GM12878 (cell line): ENCODE measurements at regions not wholly inside any gene's neighbourhood (a gene's known extent, or its start where the extent isn't known, plus 50 kb on each side); places are given as distances from the start of the nearest gene placed in this dataset.

Experiments used
- ATAC-seq: fragments of 200-7000 bp; cut with Tn5 transposase; 3 replicates; pipeline ENCODE4 v1.9.1; 2020; ENCODE audit warnings: mild to moderate bottlenecking, moderate library complexity
- BruUV-seq: library from RNA; stranded (reverse); fragments of 400-500 nt; replicated peaks from 2 replicates; lab custom pipeline; 2021; lab: Mats Ljungman, UMichigan
- CTCF ChIA-PET: fragments of 300-600 bp; sonication (Branson Sonifier 250); formaldehyde crosslinking; extraction: SDS; loops from one replicate; lab custom pipeline; 2021; ENCODE audit warnings: inconsistent platforms; lab: Yijun Ruan, JAX
- POLR2A ChIA-PET: fragments of 350-600 bp; formaldehyde crosslinking; extraction: SDS; loops from one replicate; lab custom pipeline; 2021; ENCODE audit warnings: inconsistent platforms; lab: Charles Lee
- RAD21 ChIA-PET: fragments of 300-600 bp; sonication (Branson Sonifier 250); formaldehyde crosslinking; loops from one replicate; lab custom pipeline; 2023; ENCODE audit warnings: antibody characterized with exemption; ENCODE audit not compliant: unreplicated experiment; lab: Charles Lee
- SMC1A ChIA-PET: fragments of 300-600 bp; sonication (Branson Sonifier 250); formaldehyde crosslinking; loops from one replicate; lab custom pipeline; 2023; ENCODE audit not compliant: unreplicated experiment, uncharacterized antibody; lab: Charles Lee
- DNase-seq: peaks from one replicate; pipeline ENCODE4 v3.0.0-alpha.2; 2011; ENCODE audit warnings: low read depth, low spot score
- FAIRE-seq: peaks from 3 replicates; lab custom pipeline; 2011; peaks lifted over from hg19 to GRCh38; lab: Jason Lieb, UNC
- H2AFZ ChIP-seq: 2 replicates; pipeline ENCODE4 v1.6.0; 2011; ENCODE audit warnings: low read depth, low read length, control low read depth; ENCODE audit not compliant: control insufficient read depth
- H3K27ac ChIP-seq: 2 replicates; pipeline ENCODE4 v1.5.1; 2011; ENCODE audit warnings: control low read depth; ENCODE audit not compliant: control insufficient read depth, insufficient read depth
- H3K27me3 ChIP-seq, 2 experiments: replicated peaks in 1 of 2; 2 replicates each; pipeline versions ENCODE4 v1.6.0 to v1.6.1; 2011; ENCODE audit warnings: low read length in 1 of 2; ENCODE audit not compliant: control insufficient read depth in 2 of 2, insufficient read depth in 2 of 2
- H3K36me3 ChIP-seq, 2 experiments: 2 replicates each; pipeline ENCODE4 v1.5.1; 2011; ENCODE audit warnings: low read length in 1 of 2; ENCODE audit not compliant: control insufficient read depth in 2 of 2, insufficient read depth in 2 of 2
- H3K4me1 ChIP-seq: 2 replicates; pipeline ENCODE4 v1.6.1; 2011; ENCODE audit warnings: mild to moderate bottlenecking, low read length, moderate library complexity, mixed read lengths; ENCODE audit not compliant: control insufficient read depth, insufficient read depth
- H3K4me2 ChIP-seq: 2 replicates; pipeline ENCODE4 v1.6.0; 2011; ENCODE audit warnings: control low read depth; ENCODE audit not compliant: control insufficient read depth, insufficient read depth
- H3K4me3 ChIP-seq: fragments of 200-600 bp; sonication (generic); 2 replicates; pipeline ENCODE4 v1.5.1; 2016
- H3K79me2 ChIP-seq: 2 replicates; pipeline ENCODE4 v1.6.0; 2011; ENCODE audit warnings: low read length; ENCODE audit not compliant: control insufficient read depth, insufficient read depth
- H3K9ac ChIP-seq: 2 replicates; pipeline ENCODE4 v1.8.0; 2011; ENCODE audit warnings: low read length, control low read depth, mixed read lengths; ENCODE audit not compliant: control insufficient read depth, insufficient read depth
- H3K9me3 ChIP-seq: replicated peaks from 3 replicates; pipeline ENCODE4 v1.5.1; 2011; ENCODE audit warnings: mild to moderate bottlenecking, low read length; ENCODE audit not compliant: control insufficient read depth, insufficient read depth
- H4K20me1 ChIP-seq: 2 replicates; pipeline ENCODE4 v1.6.0; 2011; ENCODE audit not compliant: control insufficient read depth, insufficient read depth
- ETV6 ChIP-seq, 2 experiments: fragments of 450-650 bp in 1 of 2; IDR thresholded peaks in 1 of 2; conservative IDR thresholded peaks in 1 of 2; 2 replicates each; pipeline ENCODE4 v1.6.1; 2014; ENCODE audit warnings: antibody characterized with exemption in 1 of 2, borderline replicate concordance in 1 of 2, low read depth in 1 of 2, mild to moderate bottlenecking in 1 of 2, moderate library complexity in 1 of 2
- IKZF1 ChIP-seq: fragments of 450-650 bp; conservative IDR thresholded peaks from 2 replicates; pipeline ENCODE4 v1.6.1; 2017; ENCODE audit warnings: antibody characterized with exemption, mild to moderate bottlenecking
- NR2F1 ChIP-seq: fragments of 450-650 bp; conservative IDR thresholded peaks from 2 replicates; pipeline ENCODE4 v1.6.1; 2017; ENCODE audit warnings: mild to moderate bottlenecking
- WGBS: methylation state at CpG from one replicate; pipeline ENCODE4 v1.1.6; 2016; ENCODE audit warnings: low lambda C conversion rate; ENCODE audit not compliant: insufficient replicate concordance, insufficient coverage; ENCODE audit errors: missing lambda C conversion rate; 5-methylcytosine and 5-hydroxymethylcytosine counted together
- in situ Hi-C: fragments of 300-500 bp; cut with MboI; formaldehyde crosslinking; loops from 9 replicates; pipeline ENCODE4 v1.14.3; 2018; ENCODE audit warnings: mixed read lengths
- intact Hi-C: fragments of 100-400 bp; cut with micrococcal nuclease; formaldehyde crosslinking; loops from one replicate; pipeline ENCODE4 v1.14.2; 2022; ENCODE audit not compliant: unreplicated experiment
- TF ChIP-seq, protein P1 (sequence below): fragments of 450-650 bp; IDR thresholded peaks from 2 replicates; pipeline ENCODE4 v1.6.1; 2017; ENCODE audit warnings: mild to moderate bottlenecking, moderate library complexity
- TF ChIP-seq, protein P2 (sequence below): fragments of 450-650 bp; IDR thresholded peaks from 2 replicates; pipeline ENCODE4 v1.6.1; 2016; ENCODE audit warnings: mild to moderate bottlenecking

DNA sequence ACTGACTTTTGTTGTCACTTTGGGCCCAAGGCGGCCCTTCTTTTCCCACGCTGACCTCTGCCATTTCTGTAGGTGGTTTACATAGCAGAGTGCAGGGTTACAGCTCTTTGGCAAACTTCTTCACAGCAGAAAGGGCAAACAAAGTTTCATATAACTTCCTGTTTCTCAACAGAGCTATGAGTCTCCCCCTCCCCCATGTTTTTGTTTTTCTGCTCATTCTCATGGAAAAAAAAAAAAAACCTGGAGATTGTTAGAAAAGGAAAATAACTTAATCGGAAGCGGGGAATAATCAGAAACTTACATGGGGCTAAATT, 342.0 kb upstream of the NR2F2 start:
- no TSS peak for BruUV-seq
- SMC1A ChIA-PET = interaction anchor here (0.7 to 3.2 kb wide), 10 partner anchors 12 to 588 kb away, joined by 3 to 15 read pairs (median 6); no protein-coding TSS in a partner anchor
- CTCF ChIA-PET = interaction anchor here (0.6 to 0.7 kb wide), 3 partner anchors 16 to 229 kb away, joined by 3 read pairs; no protein-coding TSS in a partner anchor
- Histone ChIP-seq H3K4me3 (no peak overlapping the region), H3K27me3 (no peaks in the 10 kb centered on the region), H3K9ac (no peak overlapping the region), H3K79me2 (no peaks in the 10 kb centered on the region), H4K20me1 (no peaks in the 10 kb centered on the region), H3K4me2 (no peak overlapping the region), H3K36me3 (no peaks in the 10 kb centered on the region), H2AFZ (no peak overlapping the region; the same call in 1 of the 2 replicates), H3K9me3 (peaks cover 2% of the 10 kb centered on the region; the same call in 2 of the 3 replicates), H3K27ac (no peak overlapping the region), H3K4me1 (peaks cover 16% of the 10 kb centered on the region)
- no peak for DNase-seq
- TF ChIP-seq NR2F1 (peak; percentile 63), IKZF1 (peak; percentile 45; the same call in 1 of the 2 replicates), ETV6 (conservative IDR thresholded peaks at IDR 0.05 in 1 of 2, IDR thresholded peaks at IDR 0.05 in 1 of 2; ENCODE audit: borderline replicate concordance in 1 of 2, low read depth in 1 of 2) (peak in 1 of 2 experiments; percentile 7; a peak in 1 of 4 replicates)
- TF ChIP-seq, protein P1, sequence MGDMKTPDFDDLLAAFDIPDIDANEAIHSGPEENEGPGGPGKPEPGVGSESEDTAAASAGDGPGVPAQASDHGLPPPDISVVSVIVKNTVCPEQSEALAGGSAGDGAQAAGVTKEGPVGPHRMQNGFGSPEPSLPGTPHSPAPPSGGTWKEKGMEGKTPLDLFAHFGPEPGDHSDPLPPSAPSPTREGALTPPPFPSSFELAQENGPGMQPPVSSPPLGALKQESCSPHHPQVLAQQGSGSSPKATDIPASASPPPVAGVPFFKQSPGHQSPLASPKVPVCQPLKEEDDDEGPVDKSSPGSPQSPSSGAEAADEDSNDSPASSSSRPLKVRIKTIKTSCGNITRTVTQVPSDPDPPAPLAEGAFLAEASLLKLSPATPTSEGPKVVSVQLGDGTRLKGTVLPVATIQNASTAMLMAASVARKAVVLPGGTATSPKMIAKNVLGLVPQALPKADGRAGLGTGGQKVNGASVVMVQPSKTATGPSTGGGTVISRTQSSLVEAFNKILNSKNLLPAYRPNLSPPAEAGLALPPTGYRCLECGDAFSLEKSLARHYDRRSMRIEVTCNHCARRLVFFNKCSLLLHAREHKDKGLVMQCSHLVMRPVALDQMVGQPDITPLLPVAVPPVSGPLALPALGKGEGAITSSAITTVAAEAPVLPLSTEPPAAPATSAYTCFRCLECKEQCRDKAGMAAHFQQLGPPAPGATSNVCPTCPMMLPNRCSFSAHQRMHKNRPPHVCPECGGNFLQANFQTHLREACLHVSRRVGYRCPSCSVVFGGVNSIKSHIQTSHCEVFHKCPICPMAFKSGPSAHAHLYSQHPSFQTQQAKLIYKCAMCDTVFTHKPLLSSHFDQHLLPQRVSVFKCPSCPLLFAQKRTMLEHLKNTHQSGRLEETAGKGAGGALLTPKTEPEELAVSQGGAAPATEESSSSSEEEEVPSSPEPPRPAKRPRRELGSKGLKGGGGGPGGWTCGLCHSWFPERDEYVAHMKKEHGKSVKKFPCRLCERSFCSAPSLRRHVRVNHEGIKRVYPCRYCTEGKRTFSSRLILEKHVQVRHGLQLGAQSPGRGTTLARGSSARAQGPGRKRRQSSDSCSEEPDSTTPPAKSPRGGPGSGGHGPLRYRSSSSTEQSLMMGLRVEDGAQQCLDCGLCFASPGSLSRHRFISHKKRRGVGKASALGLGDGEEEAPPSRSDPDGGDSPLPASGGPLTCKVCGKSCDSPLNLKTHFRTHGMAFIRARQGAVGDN = peak; percentile 63; the same call in 1 of the 2 replicates
- TF ChIP-seq, protein P2, sequence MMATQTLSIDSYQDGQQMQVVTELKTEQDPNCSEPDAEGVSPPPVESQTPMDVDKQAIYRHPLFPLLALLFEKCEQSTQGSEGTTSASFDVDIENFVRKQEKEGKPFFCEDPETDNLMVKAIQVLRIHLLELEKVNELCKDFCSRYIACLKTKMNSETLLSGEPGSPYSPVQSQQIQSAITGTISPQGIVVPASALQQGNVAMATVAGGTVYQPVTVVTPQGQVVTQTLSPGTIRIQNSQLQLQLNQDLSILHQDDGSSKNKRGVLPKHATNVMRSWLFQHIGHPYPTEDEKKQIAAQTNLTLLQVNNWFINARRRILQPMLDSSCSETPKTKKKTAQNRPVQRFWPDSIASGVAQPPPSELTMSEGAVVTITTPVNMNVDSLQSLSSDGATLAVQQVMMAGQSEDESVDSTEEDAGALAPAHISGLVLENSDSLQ = no peak
- WGBS = 62% methylated on average over 4 of the region's 4 CpGs
- FAIRE-seq = no peak
- in situ Hi-C loops = no loop called here
- RAD21 ChIA-PET = interaction anchor here (1.0 to 3.0 kb wide), 7 partner anchors 11 to 246 kb away, joined by 3 to 13 read pairs (median 5); no protein-coding TSS in a partner anchor
- POLR2A ChIA-PET = interaction anchor here (0.7 to 2.9 kb wide), 2 partner anchors 13 to 50 kb away, joined by 4 to 8 read pairs; no protein-coding TSS in a partner anchor
- intact Hi-C loops = loop anchor here (5.0 kb wide), 1 partner anchor 244 kb away; no protein-coding TSS in a partner anchor
- ATAC-seq = peak; percentile 57
